ENCODE measurements at regions not wholly inside any gene's neighbourhood (a gene's known extent, or its start where the extent isn't known, plus 50 kb on each side); places are given as distances from the start of the nearest gene placed in this dataset.

DNA sequence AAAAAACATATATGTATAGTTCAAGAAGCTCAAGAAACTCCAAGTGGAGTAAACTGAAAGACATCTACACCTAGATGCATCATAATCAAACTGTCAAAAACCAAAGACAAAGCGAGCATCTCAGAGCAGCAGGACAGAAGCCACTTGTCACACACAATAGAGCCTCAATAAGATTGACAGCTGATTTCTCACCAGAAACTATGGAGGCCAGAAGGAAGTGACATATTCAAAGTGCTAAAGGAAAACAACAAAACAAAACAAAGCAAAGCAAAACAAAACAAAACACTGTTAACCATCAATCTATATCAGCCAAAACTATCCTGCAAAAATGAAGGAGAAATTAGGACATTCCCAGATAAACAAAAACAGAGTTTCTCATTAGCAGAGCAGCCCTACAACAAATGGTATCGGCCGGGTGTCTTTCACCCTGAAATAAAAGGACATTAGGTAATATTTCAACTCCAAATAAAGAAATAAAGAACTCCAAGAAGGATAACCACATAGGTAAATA is 65.8 kb upstream of the SEPTIN5 start (continued):
- TF ChIP-seq MAX (IDR thresholded peaks at IDR 0.05) (no peak), TBP (IDR thresholded peaks at IDR 0.05; ENCODE audit: low read depth, low read length) (no peak)

Data from H1 (cell line).